CD4-positive, alpha-beta T cell (primary cell): ENCODE measurements at regions not wholly inside any gene's neighbourhood (a gene's known extent, or its start where the extent isn't known, plus 50 kb on each side); places are given as distances from the start of the nearest gene placed in this dataset.

Experiments used
- ATAC-seq: fragments of 200-7000 bp; cut with Tn5 transposase; one replicate; pipeline ENCODE4 v1.10.0; 2022; ENCODE audit warnings: mild to moderate bottlenecking; ENCODE audit not compliant: poor library complexity
- CTCF ChIA-PET: fragments of 350-600 bp; sonication (Branson Sonifier 250); formaldehyde crosslinking; loops from one replicate; lab custom pipeline; 2021; ENCODE audit warnings: antibody characterized with exemption, inconsistent platforms; lab: Charles Lee
- POLR2A ChIA-PET: fragments of 350-600 bp; sonication (Branson Sonifier 250); formaldehyde crosslinking; loops from one replicate; lab custom pipeline; 2021; ENCODE audit warnings: antibody characterized with exemption, inconsistent platforms; lab: Charles Lee
- DNase-seq, 14 experiments: peaks; one replicate each; pipeline ENCODE4 v3.0.0-alpha.2; 2013 to 2020; ENCODE audit warnings: mixed read lengths in 2 of 14
- H3K27ac ChIP-seq, 2 donors: one replicate each; pipeline versions ENCODE4 v1.5.1 to v1.7.0; 2013; ENCODE audit warnings: low read length in 2 of 2, low read depth in 1 of 2, mild to moderate bottlenecking in 1 of 2
- H3K27me3 ChIP-seq, 2 experiments: 1 replicate in 1 of 2; 2 replicates in 1 of 2; pipeline versions ENCODE4 v1.6.1 to v1.7.0; 2013; ENCODE audit warnings: low read length in 2 of 2, control low read depth in 1 of 2, mild to moderate bottlenecking in 1 of 2, moderate library complexity in 1 of 2; ENCODE audit not compliant: insufficient read depth in 2 of 2, control insufficient read depth in 1 of 2
- H3K36me3 ChIP-seq: one replicate; pipeline ENCODE4 v1.6.1; 2013; ENCODE audit warnings: low read length, control low read depth; ENCODE audit not compliant: insufficient read depth
- H3K4me1 ChIP-seq: one replicate; pipeline ENCODE4 v1.6.1; 2013; ENCODE audit warnings: low read length, control low read depth; ENCODE audit not compliant: insufficient read depth
- H3K4me3 ChIP-seq: one replicate; pipeline ENCODE4 v1.5.1; 2013; ENCODE audit warnings: mild to moderate bottlenecking, low read length, moderate library complexity
- H3K9me3 ChIP-seq, 2 experiments: 1 replicate in 1 of 2; 2 replicates in 1 of 2; pipeline versions ENCODE4 v1.6.1 to v1.7.0; 2013; ENCODE audit warnings: low read length in 2 of 2, mild to moderate bottlenecking in 2 of 2, control low read depth in 1 of 2, moderate library complexity in 1 of 2; ENCODE audit not compliant: control insufficient read depth in 1 of 2, insufficient read depth in 1 of 2
- H3K27ac Mint-ChIP-seq: one replicate; pipeline ENCODE4 v1.8.0; 2020; ENCODE audit warnings: mixed read lengths
- H3K27me3 Mint-ChIP-seq: one replicate; pipeline ENCODE4 v1.8.0; 2021; ENCODE audit warnings: mixed read lengths
- H3K36me3 Mint-ChIP-seq: one replicate; pipeline ENCODE4 v1.8.0; 2021; ENCODE audit warnings: low read depth, mixed read lengths
- H3K4me1 Mint-ChIP-seq: one replicate; pipeline ENCODE4 v1.8.0; 2021; ENCODE audit warnings: low read depth, mixed read lengths
- H3K4me3 Mint-ChIP-seq: one replicate; pipeline ENCODE4 v1.8.0; 2020; ENCODE audit warnings: mild to moderate bottlenecking, mixed read lengths
- H3K9me3 Mint-ChIP-seq: one replicate; pipeline ENCODE4 v1.8.0; 2020; ENCODE audit warnings: mixed read lengths
- intact Hi-C, 2 experiments: fragments of 100-400 bp; cut with DNase I in 1 of 2; cut with micrococcal nuclease in 1 of 2; formaldehyde crosslinking; loops; one replicate each; pipeline versions ENCODE4 v1.15.1 to v1.9.0; 2023 to 2025; cut with DNase I, micrococcal nuclease
- TF ChIP-seq, protein P1 (sequence below): fragments of 200-600 bp; IDR thresholded peaks from one replicate; pipeline ENCODE4 v1.8.0; 2022; ENCODE audit warnings: antibody characterized with exemption, mild to moderate bottlenecking

DNA sequence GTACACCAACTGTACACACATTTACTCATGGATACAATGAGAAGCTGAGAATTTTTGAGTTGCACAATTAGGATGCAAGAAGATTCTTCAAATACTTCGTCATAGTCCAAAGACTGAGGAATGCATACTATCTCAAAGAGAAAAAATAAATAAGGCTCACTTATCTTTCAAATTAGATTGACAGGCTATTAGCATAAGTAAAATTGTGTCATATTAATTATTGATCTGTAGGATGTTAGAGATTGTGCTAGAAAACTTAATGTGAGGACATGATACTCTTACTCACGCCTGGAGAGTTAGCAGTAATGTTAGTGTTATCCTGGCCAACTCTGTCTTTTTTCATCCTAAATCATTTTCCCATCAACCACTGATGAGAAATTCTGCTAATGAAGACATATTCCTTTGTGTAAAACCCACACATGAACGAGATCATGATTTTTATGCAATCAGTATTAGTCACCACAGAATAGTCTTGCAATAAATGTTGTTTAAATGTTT is 659.0 kb downstream of the LTN1 start:
- TF ChIP-seq, protein P1, sequence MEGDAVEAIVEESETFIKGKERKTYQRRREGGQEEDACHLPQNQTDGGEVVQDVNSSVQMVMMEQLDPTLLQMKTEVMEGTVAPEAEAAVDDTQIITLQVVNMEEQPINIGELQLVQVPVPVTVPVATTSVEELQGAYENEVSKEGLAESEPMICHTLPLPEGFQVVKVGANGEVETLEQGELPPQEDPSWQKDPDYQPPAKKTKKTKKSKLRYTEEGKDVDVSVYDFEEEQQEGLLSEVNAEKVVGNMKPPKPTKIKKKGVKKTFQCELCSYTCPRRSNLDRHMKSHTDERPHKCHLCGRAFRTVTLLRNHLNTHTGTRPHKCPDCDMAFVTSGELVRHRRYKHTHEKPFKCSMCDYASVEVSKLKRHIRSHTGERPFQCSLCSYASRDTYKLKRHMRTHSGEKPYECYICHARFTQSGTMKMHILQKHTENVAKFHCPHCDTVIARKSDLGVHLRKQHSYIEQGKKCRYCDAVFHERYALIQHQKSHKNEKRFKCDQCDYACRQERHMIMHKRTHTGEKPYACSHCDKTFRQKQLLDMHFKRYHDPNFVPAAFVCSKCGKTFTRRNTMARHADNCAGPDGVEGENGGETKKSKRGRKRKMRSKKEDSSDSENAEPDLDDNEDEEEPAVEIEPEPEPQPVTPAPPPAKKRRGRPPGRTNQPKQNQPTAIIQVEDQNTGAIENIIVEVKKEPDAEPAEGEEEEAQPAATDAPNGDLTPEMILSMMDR: no peak
- Mint-ChIP-seq H3K4me3 (no peak overlapping the region), H3K27ac (no peak overlapping the region), H3K27me3 (no peaks in the 10 kb centered on the region), H3K4me1 (no peaks in the 10 kb centered on the region), H3K9me3 (no peaks in the 10 kb centered on the region), H3K36me3 (no peaks in the 10 kb centered on the region)
- Histone ChIP-seq H3K4me3 (no peak overlapping the region), H3K27ac (no peak overlapping the region), H3K4me1 (no peaks in the 10 kb centered on the region), H3K9me3 (no peaks in the 10 kb centered on the region), H3K27me3 (no peaks in the 10 kb centered on the region), H3K36me3 (no peaks in the 10 kb centered on the region)
- ChIA-PET POLR2A (no interaction called here), CTCF (no interaction called here)
- intact Hi-C loops: no loop called here
- ATAC-seq (no peak), DNase-seq (no peak)

- DNase-seq: no peak
- ATAC-seq: no peak
- Histone ChIP-seq H3K4me3 (no peak overlapping the region), H3K4me1 (no peaks in the 10 kb centered on the region), H3K27ac (no peak overlapping the region), H3K27me3 (no peaks in the 10 kb centered on the region), H3K36me3 (no peaks in the 10 kb centered on the region), H3K9me3 (no peaks in the 10 kb centered on the region)
- TF ChIP-seq, protein P1: no peak
- Mint-ChIP-seq H3K27me3 (peaks cover 4% of the 10 kb centered on the region), H3K4me3 (no peak overlapping the region), H3K9me3 (no peaks in the 10 kb centered on the region), H3K4me1 (no peaks in the 10 kb centered on the region), H3K27ac (no peak overlapping the region), H3K36me3 (no peaks in the 10 kb centered on the region)
- POLR2A ChIA-PET: no interaction called here
- CTCF ChIA-PET: no interaction called here
- intact Hi-C loops: no loop called here
These were observed 659.9 kb downstream of the LTN1 start for GRCh38 chr21:28332796-28333195.

DNA sequence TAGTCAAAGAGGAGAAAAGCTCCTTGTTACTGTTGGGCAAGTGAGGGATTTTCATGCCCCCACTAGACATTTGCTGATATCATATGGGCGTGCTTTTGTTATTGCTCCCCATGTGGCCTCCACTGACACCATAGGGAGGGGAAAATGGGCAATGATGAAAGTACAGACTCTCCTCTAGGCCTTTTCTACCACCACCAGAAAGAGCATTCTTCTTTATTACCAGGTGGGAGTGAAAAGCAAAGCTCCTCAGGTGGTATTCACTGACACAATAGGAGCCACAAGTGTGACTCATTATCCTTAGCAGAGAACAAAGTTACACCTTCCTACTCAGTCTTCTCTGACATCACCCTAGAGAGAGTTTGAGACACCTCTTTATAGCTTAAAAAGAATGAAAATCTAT is 667.1 kb downstream of the LTN1 start:
- Histone ChIP-seq H3K27ac (no peak overlapping the region), H3K27me3 (no peaks in the 10 kb centered on the region), H3K9me3 (peaks cover 0 to 7% of the 10 kb centered on the region in 2 experiments), H3K36me3 (no peaks in the 10 kb centered on the region), H3K4me3 (no peak overlapping the region), H3K4me1 (no peaks in the 10 kb centered on the region)
- CTCF ChIA-PET: interaction anchor here (1.7 kb wide), 1 partner anchor 14 kb away, joined by 3 read pairs; no protein-coding TSS in a partner anchor
- no peaks in the 10 kb centered on the region for H3K36me3 Mint-ChIP-seq
- POLR2A ChIA-PET: no interaction called here
- peaks cover 7% of the 10 kb centered on the region for H3K27me3 Mint-ChIP-seq
- TF ChIP-seq, protein P1: no peak
- H3K4me3 Mint-ChIP-seq: no peak overlapping the region
- ATAC-seq: no peak
- no peak for DNase-seq
- no peaks in the 10 kb centered on the region for H3K9me3 Mint-ChIP-seq
- no peaks in the 10 kb centered on the region for H3K4me1 Mint-ChIP-seq
- no peak overlapping the region for H3K27ac Mint-ChIP-seq
- intact Hi-C loops: no loop called here
